Right hindlimb (tissue), 1 donor: ENCODE measurements at regions not wholly inside any gene's neighbourhood (a gene's known extent, or its start where the extent isn't known, plus 50 kb on each side); places are given as distances from the start of the nearest gene placed in this dataset.
"Not testable (repeated sequence)": the region's sequence is repeated elsewhere in the genome, so short reads cannot be mapped to it uniquely, and the experiment has no call there.

ENCODE experiments used
- DNase-seq: peaks from one replicate; pipeline ENCODE4 v3.0.0-alpha.2; 2018

DNA sequence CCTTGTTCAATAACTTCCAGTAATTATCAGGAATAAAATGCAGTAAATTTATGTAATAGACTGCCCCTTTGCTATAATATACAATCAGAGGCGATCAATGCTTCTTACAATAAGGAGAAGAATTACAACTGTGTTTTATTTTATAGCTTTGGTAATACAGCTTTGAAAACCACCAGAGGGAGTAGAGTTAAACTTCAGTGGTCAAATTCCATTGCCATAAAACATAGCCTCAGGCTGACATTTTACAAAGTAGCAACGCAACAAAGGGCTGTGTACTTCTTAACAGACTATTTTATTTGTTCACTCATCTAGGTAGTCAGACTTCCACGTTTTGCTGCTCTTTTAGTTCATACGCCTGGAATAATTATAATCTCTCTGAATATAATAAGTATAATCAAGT is 58.5 kb downstream of the TEX13C start:
- no peak for DNase-seq

DNA sequence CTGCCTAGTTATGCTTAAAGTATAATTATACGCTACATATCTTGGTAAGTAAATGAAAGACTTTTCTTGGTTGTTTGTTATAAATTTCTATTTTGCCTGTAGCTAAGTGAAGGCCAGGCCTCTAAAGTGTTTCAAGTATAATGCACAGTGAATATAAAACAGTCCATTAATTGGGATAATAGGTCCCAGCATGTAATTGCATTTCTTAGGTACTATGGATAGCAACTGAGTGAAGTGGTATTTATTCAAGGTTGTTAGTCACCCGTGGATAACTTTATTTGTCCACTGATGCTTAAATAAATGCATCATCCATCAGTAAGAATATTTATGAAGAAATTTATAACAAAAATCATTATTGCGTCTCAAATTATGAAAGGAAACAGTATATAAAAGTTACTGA is 59.1 kb downstream of the TEX13C start:
- DNase-seq: no peak

- DNase-seq: no peak
Measured at GRCh38 chrX:125382148-125382628, 62.5 kb downstream of the TEX13C start.

DNA sequence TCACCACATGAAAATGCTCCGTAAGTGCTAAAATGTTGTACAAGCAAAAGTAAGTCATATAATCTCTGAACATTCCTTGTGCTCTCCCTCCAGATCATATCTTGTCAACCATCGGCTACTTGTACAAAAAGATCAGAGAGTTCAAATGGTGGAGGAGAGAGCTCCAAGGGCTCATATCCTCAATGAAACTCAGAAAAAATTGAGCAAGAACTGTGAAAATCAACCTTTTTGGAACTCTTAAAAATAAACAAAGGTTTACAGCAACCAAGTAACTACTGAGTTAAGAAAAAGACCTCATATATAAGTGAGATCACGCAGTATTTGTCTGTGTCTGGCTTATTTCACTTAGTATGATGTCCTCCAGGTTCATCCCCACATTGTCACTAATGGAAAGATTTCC is 63.2 kb downstream of the TEX13C start:
- no peak for DNase-seq

DNA sequence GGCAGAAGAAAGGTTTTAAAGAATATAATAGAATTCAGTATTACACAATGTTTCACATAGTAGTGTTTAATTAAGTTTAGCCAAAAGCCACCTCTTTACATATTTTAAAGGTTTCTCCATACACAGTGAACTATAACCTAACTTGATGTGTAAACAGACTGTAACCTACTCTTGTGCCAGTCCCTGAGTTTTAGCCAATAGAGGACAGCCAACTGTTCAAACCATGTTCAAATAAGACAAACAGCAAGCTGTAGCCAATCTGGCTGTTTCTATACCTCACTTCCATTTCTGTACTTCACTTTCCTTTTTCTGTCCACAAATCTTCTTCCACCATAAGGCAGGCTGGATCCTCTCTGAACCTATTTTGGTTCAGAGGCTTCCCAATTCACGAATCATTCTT is 65.2 kb downstream of the TEX13C start:
- no peak for DNase-seq

- no peak for DNase-seq
Measured at GRCh38 chrX:125387945-125388344, 68.3 kb downstream of the TEX13C start.

- no peak for DNase-seq
Measured at GRCh38 chrX:125394449-125394848, 74.8 kb downstream of the TEX13C start.

- DNase-seq: no peak
Measured at GRCh38 chrX:125395626-125396025, 76.0 kb downstream of the TEX13C start.

DNA sequence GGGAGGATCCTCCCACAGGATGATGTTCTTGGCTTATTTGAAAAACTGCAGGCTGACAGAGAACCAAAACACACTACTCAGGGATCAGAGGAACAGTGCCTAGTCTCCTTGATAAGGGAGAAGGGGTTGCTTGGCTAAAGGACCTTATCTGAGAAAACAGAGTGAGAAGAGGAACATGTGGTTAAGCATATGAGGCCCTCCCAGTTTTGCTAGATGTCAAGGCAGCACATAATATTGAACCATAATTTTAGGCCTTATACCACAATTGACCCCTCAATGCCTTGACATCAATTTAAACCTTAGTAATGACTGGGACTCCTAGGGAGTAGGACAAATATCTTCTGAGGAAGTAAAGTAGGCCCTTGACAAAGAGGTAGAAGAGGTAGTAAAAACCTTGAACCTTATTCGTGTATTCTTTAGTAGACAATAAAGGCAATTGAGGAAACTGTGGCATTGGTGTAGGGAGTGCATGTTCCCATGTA is 79.3 kb downstream of the TEX13C start:
- no peak for DNase-seq

- no peak for DNase-seq
Measured at GRCh38 chrX:125402807-125403206, 83.1 kb downstream of the TEX13C start.

- DNase-seq: no peak
Measured at GRCh38 chrX:125404667-125405160, 85.0 kb downstream of the TEX13C start.

GRCh38 chrX:125405339-125405738 is 85.7 kb downstream of the TEX13C start:
- DNase-seq: no peak

DNA sequence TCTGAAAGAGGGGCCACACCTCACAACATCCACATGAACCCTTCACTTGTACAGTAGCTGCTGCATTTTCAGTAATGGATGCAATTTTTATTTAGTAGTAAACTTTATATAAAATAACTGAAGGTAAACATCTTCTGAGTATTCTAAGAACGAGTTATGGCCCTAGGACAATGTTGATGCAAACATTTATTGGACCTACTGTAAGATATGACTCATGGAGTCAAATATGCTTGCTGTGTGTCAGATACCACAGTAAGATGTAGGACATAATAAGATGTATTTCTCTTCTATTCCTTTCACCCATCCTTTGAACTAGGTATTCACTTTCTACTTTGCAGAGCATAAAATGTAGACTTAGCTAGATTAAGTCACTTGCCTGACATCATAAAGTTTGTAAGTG is 87.6 kb downstream of the TEX13C start:
- DNase-seq: no peak

DNA sequence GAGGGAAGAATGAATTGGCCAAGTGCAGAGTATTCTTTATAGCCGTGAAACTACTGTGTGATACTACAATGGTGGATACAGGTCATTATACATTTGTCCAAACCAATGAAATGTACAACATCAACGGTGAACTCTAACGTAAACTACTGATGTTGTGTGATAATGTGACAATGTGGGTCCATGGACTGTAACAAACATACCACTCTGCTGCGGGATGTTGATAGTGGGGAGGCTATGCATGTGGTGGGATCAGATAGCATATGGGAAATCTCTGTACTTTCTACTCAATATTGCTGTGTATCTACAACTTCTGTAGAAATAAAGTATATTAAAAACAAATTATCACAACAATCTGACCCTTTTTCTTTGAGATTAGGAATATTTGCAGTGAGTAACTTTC is 101.1 kb downstream of the TEX13C start:
- DNase-seq: no peak

DNA sequence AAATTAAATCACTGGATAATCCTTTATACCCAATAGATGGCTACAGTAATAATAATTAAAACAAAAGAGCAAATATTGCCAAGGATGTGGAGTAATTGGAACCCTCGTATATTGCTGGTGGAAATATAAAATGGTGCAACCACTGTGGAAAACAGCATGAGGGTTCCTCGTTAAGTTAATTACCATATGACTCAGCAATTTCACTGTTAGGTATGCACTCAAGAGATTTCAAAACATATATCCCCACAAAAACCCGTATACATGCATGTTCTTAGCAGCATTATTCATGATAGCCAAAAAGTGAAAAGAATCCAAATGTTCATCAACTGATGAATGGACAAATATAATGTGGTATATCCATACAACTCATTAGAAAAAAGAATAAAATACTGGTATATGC is 103.3 kb downstream of the TEX13C start:
- no peak for DNase-seq

- DNase-seq: no peak
Measured at GRCh38 chrX:125424536-125424935, 104.9 kb downstream of the TEX13C start.

DNA sequence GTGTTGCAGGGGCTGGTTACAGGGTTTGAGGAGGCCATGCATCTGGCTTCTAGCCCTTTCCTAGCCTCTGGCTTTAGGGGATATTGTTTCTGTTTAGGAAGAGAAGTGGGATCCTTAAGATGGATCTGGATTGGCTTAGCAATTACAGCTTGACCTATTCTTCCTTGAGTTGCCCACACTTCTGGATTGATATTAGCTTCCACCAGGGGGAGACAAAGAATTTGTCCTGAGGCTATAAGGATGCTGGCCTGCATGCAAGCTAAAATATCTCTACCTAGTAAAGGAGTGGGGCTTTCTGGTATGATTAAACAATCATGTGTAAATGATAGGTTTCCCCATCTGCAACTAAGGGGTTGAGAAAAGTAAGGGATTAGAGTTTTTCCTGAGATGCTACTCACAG is 117.2 kb downstream of the TEX13C start:
- DNase-seq: no peak

DNA sequence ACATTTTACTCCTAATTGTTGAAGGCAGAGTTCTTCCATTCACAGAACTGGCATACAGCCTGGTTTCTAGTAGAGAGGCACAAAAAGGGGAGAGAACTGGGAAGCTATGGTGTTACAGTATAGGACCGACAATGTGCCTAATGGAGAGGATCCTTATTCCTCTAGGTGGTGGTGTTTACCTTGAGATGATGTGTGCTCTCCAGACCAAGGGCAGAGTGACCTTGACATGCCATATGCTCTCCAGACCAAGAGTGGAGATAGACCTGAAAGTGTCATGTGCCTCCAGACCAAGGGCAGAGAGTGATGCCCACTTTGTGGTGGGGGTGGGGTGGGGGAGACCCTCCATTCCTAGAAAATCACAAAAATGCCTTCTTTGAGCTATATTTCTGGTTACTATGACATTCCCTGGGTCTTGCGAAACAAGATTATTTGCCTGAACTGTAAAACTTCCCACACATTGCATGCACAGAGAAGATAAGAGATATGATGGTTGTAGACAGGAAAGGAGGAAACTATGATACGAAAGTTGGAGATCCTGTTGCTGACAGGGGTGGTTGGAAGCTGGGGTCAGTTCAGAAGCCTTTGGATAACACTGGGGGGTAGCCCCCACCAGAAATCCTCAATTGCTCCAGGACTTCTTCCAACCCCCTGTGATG is 119.7 kb downstream of the TEX13C start:
- no peak for DNase-seq

DNA sequence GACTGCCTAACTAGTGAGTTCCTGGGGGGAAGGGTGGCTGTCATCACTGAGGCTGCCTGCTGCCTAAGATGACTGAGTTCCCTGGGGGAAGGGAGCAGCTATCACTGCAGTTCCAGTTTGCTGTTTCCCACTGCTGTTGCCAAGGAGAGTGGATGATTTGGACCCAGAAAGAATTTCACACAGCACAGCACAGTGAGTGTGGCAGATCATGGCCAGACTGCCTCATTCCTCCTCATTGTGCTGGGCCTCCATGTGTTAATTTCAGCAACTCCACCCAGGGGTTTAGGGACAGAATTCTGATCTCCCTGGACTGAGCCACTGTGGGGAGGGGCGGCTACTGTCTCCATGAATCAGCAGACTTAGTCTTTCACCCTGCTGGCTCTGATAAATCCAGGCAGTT is 125.0 kb downstream of the TEX13C start:
- no peak for DNase-seq

- no peak for DNase-seq
Measured at GRCh38 chrX:125475482-125475881, 155.8 kb downstream of the TEX13C start.

- no peak for DNase-seq
Measured at GRCh38 chrX:125492439-125492838, 172.8 kb downstream of the TEX13C start.

GRCh38 chrX:125493004-125493403 is 173.3 kb downstream of the TEX13C start:
- DNase-seq: not testable (repeated sequence)

DNA sequence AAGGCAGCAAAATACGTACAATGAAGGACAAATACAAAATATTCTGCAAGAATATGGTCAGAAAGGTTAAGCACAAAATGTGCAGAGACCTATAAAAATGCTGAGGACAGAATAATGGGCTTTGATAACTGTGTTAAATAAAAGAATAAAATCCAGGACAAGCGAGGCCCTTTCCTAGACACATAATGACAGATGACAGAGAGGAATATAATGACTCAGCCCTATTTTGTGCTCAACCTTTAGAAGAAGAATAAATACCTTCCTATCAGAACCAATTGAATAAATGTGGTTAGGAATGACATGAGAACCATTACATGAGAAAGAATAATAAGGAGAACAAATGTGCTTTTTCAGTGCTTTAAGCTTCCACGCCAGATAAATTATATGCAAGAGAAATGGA is 178.0 kb downstream of the TEX13C start:
- DNase-seq: no peak

DNA sequence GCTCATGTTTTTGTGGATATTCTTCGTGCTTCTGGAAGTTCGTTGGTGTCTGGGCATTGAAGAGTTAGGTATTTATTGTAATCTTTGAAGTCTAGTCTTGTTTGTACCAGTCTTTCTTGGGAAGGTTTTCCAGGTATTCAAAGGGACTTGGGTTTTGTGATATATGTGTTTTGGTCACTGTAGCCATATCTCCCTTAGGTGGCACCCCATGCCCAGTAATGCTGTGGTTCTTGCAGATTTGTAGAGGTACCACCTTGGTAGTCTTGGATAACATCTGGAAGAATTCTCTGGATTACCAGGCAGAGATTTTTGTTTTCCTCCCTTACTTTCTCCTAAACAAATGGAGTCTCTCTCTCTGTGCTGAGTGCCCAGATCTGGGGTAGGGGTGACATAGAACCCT is 184.1 kb downstream of the TEX13C start:
- DNase-seq: no peak

DNA sequence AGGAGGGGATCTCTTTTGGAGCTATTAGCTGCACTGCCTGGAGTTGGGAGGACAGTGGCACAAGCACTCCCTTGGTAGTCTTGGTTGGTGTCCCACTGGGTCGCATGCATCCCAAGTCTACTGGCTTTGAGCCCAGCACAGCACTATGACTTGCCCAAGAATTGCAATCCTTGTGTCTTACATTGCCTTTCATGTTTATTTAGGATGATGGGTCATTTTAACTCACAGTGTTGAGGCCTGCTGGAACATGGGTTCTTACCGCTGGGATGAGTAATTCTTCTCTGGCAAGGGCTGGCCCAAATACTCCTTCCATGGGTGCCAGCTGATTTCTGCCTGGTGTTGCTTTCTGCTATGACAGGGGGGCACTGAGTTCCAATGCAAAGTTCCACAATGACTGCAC is 185.5 kb downstream of the TEX13C start:
- no peak for DNase-seq
